ENCODE measurements at regions not wholly inside any gene's neighbourhood (a gene's known extent, or its start where the extent isn't known, plus 50 kb on each side); places are given as distances from the start of the nearest gene placed in this dataset.

- Histone ChIP-seq H3K9ac (ENCODE audit: low read depth, low read length) (no peak overlapping the region), H3K79me2 (ENCODE audit: insufficient read depth, low read length) (no peaks in the 10 kb centered on the region), H3K4me3 (ENCODE audit: low read depth in 1 of 2, low read length in 2 of 2) (no peak overlapping the region), H4K20me1 (ENCODE audit: insufficient read depth, low read length) (no peaks in the 10 kb centered on the region), H3K27ac (ENCODE audit: low read length) (no peak overlapping the region), H3K9me3 (ENCODE audit: insufficient read depth, low read length, severe bottlenecking) (no peaks in the 10 kb centered on the region), H2AFZ (ENCODE audit: low read depth, low read length) (no peak overlapping the region), H3K4me1 (ENCODE audit: insufficient read depth, low read length) (peaks cover 7% of the 10 kb centered on the region), H3K27me3 (ENCODE audit: insufficient read depth, low read length, poor library complexity) (no peaks in the 10 kb centered on the region), H3K36me3 (ENCODE audit: insufficient read depth, low read length) (no peaks in the 10 kb centered on the region), H3K4me2 (ENCODE audit: insufficient read depth, low read length) (no peak overlapping the region)
- TF ChIP-seq CTCF (IDR thresholded peaks at IDR 0.05; ENCODE audit: borderline replicate concordance, extremely low read depth, low read length, poor library complexity, severe bottlenecking) (no peak), EZH2 (IDR thresholded peaks at IDR 0.05; ENCODE audit: borderline replicate concordance, low read depth, low read length, severe bottlenecking) (no peak)
- DNase-seq (no peak), ATAC-seq (ENCODE audit: insufficient read depth, low read depth) (no peak)
Observed at GRCh38 chr6:44681761-44682160, 294.3 kb downstream of the CDC5L start.

GRCh38 chr6:44682280-44682679 lies 294.8 kb downstream of the CDC5L start:
- H3K4me1 ChIP-seq (ENCODE audit: insufficient read depth, low read length), result peaks cover 7% of the 10 kb centered on the region
- no peaks in the 10 kb centered on the region for H3K9me3 ChIP-seq (ENCODE audit: insufficient read depth, low read length, severe bottlenecking)
- H2AFZ ChIP-seq (ENCODE audit: low read depth, low read length), result no peak overlapping the region
- ATAC-seq (ENCODE audit: insufficient read depth, low read depth) (no peak), DNase-seq (no peak)
- no peak for TF ChIP-seq CTCF (IDR thresholded peaks at IDR 0.05; ENCODE audit: borderline replicate concordance, extremely low read depth, low read length, poor library complexity, severe bottlenecking)
- TF ChIP-seq EZH2 (IDR thresholded peaks at IDR 0.05; ENCODE audit: borderline replicate concordance, low read depth, low read length, severe bottlenecking), result no peak
- H3K27me3 ChIP-seq (ENCODE audit: insufficient read depth, low read length, poor library complexity), result no peaks in the 10 kb centered on the region
- no peak overlapping the region for H3K4me2 ChIP-seq (ENCODE audit: insufficient read depth, low read length)
- H4K20me1 ChIP-seq (ENCODE audit: insufficient read depth, low read length), result no peaks in the 10 kb centered on the region
- H3K36me3 ChIP-seq (ENCODE audit: insufficient read depth, low read length), result no peaks in the 10 kb centered on the region
- H3K4me3 ChIP-seq (ENCODE audit: low read depth in 1 of 2, low read length in 2 of 2), result no peak overlapping the region
- H3K9ac ChIP-seq (ENCODE audit: low read depth, low read length), result no peak overlapping the region
- no peak overlapping the region for H3K27ac ChIP-seq (ENCODE audit: low read length)
- no peaks in the 10 kb centered on the region for H3K79me2 ChIP-seq (ENCODE audit: insufficient read depth, low read length)

- Histone ChIP-seq H3K27me3 (ENCODE audit: insufficient read depth, low read length, poor library complexity) (no peaks in the 10 kb centered on the region), H3K9me3 (ENCODE audit: insufficient read depth, low read length, severe bottlenecking) (no peaks in the 10 kb centered on the region), H3K9ac (ENCODE audit: low read depth, low read length) (no peak overlapping the region), H3K36me3 (ENCODE audit: insufficient read depth, low read length) (no peaks in the 10 kb centered on the region), H3K4me3 (ENCODE audit: low read depth in 1 of 2, low read length in 2 of 2) (no peak overlapping the region), H3K4me1 (ENCODE audit: insufficient read depth, low read length) (peaks cover 7% of the 10 kb centered on the region), H3K4me2 (ENCODE audit: insufficient read depth, low read length) (no peak overlapping the region), H2AFZ (ENCODE audit: low read depth, low read length) (no peak overlapping the region), H3K79me2 (ENCODE audit: insufficient read depth, low read length) (no peaks in the 10 kb centered on the region), H3K27ac (ENCODE audit: low read length) (no peak overlapping the region), H4K20me1 (ENCODE audit: insufficient read depth, low read length) (no peaks in the 10 kb centered on the region)
- TF ChIP-seq CTCF (IDR thresholded peaks at IDR 0.05; ENCODE audit: borderline replicate concordance, extremely low read depth, low read length, poor library complexity, severe bottlenecking) (no peak), EZH2 (IDR thresholded peaks at IDR 0.05; ENCODE audit: borderline replicate concordance, low read depth, low read length, severe bottlenecking) (no peak)
- ATAC-seq (ENCODE audit: insufficient read depth, low read depth) (no peak), DNase-seq (no peak)
Observed at GRCh38 chr6:44682987-44683779, 295.7 kb downstream of the CDC5L start.
